ENCODE measurements at regions not wholly inside any gene's neighbourhood (a gene's known extent, or its start where the extent isn't known, plus 50 kb on each side); places are given as distances from the start of the nearest gene placed in this dataset.

GRCh38 chr21:41632748-41633475, 125.0 kb upstream of the TMPRSS2 start:
- WGBS, 2 experiments, result 87 to 88% methylated on average over 12 of the region's 12 CpGs
- Histone ChIP-seq H3K27ac (ENCODE audit: insufficient read depth, low read depth, low read length, poor library complexity, severe bottlenecking) (no peak overlapping the region), H3K27me3 (ENCODE audit: control insufficient read depth, insufficient read depth, low read length, poor library complexity, severe bottlenecking) (no peaks in the 10 kb centered on the region), H3K9me3 (ENCODE audit: control insufficient read depth, low read length) (no peaks in the 10 kb centered on the region), H3K36me3 (ENCODE audit: control insufficient read depth, insufficient read depth, low read length) (no peaks in the 10 kb centered on the region), H3K4me3 (ENCODE audit: insufficient read depth, low read depth, low read length) (no peak overlapping the region), H3K4me1 (ENCODE audit: control insufficient read depth, insufficient read depth, low read length) (no peaks in the 10 kb centered on the region)

DNA sequence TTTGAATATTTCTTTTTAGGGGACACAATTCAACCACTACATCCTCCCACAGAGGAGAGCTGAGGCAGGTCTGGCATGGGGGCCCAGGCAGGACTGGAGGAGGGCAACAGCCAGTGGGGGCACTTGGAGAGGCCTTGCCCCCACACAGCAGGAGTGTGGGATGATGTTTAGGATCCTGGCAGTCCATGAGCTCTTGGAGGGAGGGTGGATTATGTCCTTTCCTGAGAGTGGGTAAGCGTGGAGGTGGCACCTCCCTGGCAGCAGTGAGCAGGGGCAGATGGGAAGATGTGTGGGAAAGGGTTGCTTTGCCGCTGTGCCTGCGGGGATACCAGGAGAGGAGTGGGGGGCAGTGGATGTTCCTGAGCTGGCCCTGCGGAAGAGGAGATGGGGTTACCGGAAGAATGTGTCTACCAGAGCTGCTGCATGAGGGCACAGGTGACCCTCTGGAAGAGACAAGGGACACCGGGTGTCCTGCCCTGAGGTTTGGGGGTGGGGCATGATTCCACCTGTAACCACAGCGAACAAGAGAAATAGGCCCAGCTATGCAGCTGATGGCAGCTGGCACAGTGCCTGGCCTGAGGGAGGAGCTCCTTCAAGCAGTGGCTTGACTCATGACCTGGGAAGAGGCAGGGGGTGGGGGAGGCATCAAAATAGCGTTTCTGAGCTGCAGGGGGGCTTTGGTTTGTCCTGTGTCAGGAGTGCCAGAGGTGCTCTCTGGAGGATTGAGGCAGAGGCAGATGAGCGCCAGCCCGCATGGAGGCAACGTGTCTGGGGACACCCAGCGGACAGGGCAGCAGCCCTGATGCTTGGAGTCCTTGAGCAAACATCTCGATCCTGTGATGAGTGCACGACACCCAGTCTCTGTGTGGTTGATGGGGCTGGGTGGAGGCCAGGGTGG, 123.9 kb upstream of the TMPRSS2 start:
- H3K36me3 ChIP-seq (ENCODE audit: control insufficient read depth, insufficient read depth, low read length), result no peaks in the 10 kb centered on the region
- no peaks in the 10 kb centered on the region for H3K27me3 ChIP-seq (ENCODE audit: control insufficient read depth, insufficient read depth, low read length, poor library complexity, severe bottlenecking)
- 85 to 86% methylated on average over 14 of the region's 14 CpGs for WGBS, 2 experiments
- no peak overlapping the region for H3K4me3 ChIP-seq (ENCODE audit: insufficient read depth, low read depth, low read length)
- no peaks in the 10 kb centered on the region for H3K9me3 ChIP-seq (ENCODE audit: control insufficient read depth, low read length)
- no peak overlapping the region for H3K27ac ChIP-seq (ENCODE audit: insufficient read depth, low read depth, low read length, poor library complexity, severe bottlenecking)
- H3K4me1 ChIP-seq (ENCODE audit: control insufficient read depth, insufficient read depth, low read length), result no peaks in the 10 kb centered on the region

GRCh38 chr21:41630917-41631316, 123.0 kb upstream of the TMPRSS2 start:
- H3K9me3 ChIP-seq (ENCODE audit: control insufficient read depth, low read length), result no peaks in the 10 kb centered on the region
- no peaks in the 10 kb centered on the region for H3K4me1 ChIP-seq (ENCODE audit: control insufficient read depth, insufficient read depth, low read length)
- H3K27me3 ChIP-seq (ENCODE audit: control insufficient read depth, insufficient read depth, low read length, poor library complexity, severe bottlenecking), result no peaks in the 10 kb centered on the region
- 94% methylated on average over 17 of the region's 17 CpGs for WGBS, 2 experiments
- H3K27ac ChIP-seq (ENCODE audit: insufficient read depth, low read depth, low read length, poor library complexity, severe bottlenecking), result no peak overlapping the region
- H3K36me3 ChIP-seq (ENCODE audit: control insufficient read depth, insufficient read depth, low read length), result no peaks in the 10 kb centered on the region
- H3K4me3 ChIP-seq (ENCODE audit: insufficient read depth, low read depth, low read length), result no peak overlapping the region

GRCh38 chr21:41630249-41630648, 122.3 kb upstream of the TMPRSS2 start:
- H3K4me1 ChIP-seq (ENCODE audit: control insufficient read depth, insufficient read depth, low read length), result no peaks in the 10 kb centered on the region
- no peaks in the 10 kb centered on the region for H3K27me3 ChIP-seq (ENCODE audit: control insufficient read depth, insufficient read depth, low read length, poor library complexity, severe bottlenecking)
- H3K4me3 ChIP-seq (ENCODE audit: insufficient read depth, low read depth, low read length), result no peak overlapping the region
- no peaks in the 10 kb centered on the region for H3K36me3 ChIP-seq (ENCODE audit: control insufficient read depth, insufficient read depth, low read length)
- no peak overlapping the region for H3K27ac ChIP-seq (ENCODE audit: insufficient read depth, low read depth, low read length, poor library complexity, severe bottlenecking)
- WGBS, 2 experiments, result 94% methylated on average over 14 of the region's 14 CpGs
- H3K9me3 ChIP-seq (ENCODE audit: control insufficient read depth, low read length), result no peaks in the 10 kb centered on the region

GRCh38 chr21:41628256-41628655, 120.3 kb upstream of the TMPRSS2 start:
- 92 to 97% methylated on average over 4 of the region's 4 CpGs for WGBS, 2 experiments
- H3K27me3 ChIP-seq (ENCODE audit: control insufficient read depth, insufficient read depth, low read length, poor library complexity, severe bottlenecking), result no peaks in the 10 kb centered on the region
- H3K9me3 ChIP-seq (ENCODE audit: control insufficient read depth, low read length), result no peaks in the 10 kb centered on the region
- no peak overlapping the region for H3K27ac ChIP-seq (ENCODE audit: insufficient read depth, low read depth, low read length, poor library complexity, severe bottlenecking)
- no peaks in the 10 kb centered on the region for H3K4me1 ChIP-seq (ENCODE audit: control insufficient read depth, insufficient read depth, low read length)
- H3K36me3 ChIP-seq (ENCODE audit: control insufficient read depth, insufficient read depth, low read length), result no peaks in the 10 kb centered on the region
- no peak overlapping the region for H3K4me3 ChIP-seq (ENCODE audit: insufficient read depth, low read depth, low read length)

GRCh38 chr21:41627428-41627827, 119.5 kb upstream of the TMPRSS2 start:
- no peak overlapping the region for H3K4me3 ChIP-seq (ENCODE audit: insufficient read depth, low read depth, low read length)
- WGBS, 2 experiments, result 93 to 95% methylated on average over 2 of the region's 2 CpGs
- H3K27ac ChIP-seq (ENCODE audit: insufficient read depth, low read depth, low read length, poor library complexity, severe bottlenecking), result no peak overlapping the region
- no peaks in the 10 kb centered on the region for H3K9me3 ChIP-seq (ENCODE audit: control insufficient read depth, low read length)
- H3K27me3 ChIP-seq (ENCODE audit: control insufficient read depth, insufficient read depth, low read length, poor library complexity, severe bottlenecking), result no peaks in the 10 kb centered on the region
- H3K36me3 ChIP-seq (ENCODE audit: control insufficient read depth, insufficient read depth, low read length), result no peaks in the 10 kb centered on the region
- no peaks in the 10 kb centered on the region for H3K4me1 ChIP-seq (ENCODE audit: control insufficient read depth, insufficient read depth, low read length)

DNA sequence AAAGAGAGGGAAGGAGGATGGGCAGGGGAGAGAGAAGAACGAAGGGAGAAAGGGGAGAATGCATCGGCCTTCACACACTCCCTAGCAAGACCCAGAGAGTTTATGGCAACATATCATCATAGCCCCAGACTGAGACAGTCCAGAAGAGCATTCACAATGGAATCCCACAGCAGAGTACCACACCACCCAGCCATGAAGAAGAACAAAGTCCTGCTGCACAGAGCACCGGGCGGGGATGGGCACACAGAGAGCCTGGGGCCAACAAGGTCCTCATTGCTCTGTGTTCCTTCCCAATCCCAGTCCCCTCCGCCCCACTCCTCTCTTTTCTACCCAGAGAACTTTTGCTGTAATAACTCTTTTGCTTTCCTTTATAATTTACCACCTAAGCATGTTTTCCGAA, 118.1 kb upstream of the TMPRSS2 start:
- 70 to 71% methylated on average over 5 to 6 of the region's 6 CpGs for WGBS, 2 experiments
- Histone ChIP-seq H3K27me3 (ENCODE audit: control insufficient read depth, insufficient read depth, low read length, poor library complexity, severe bottlenecking) (no peaks in the 10 kb centered on the region), H3K36me3 (ENCODE audit: control insufficient read depth, insufficient read depth, low read length) (no peaks in the 10 kb centered on the region), H3K4me1 (ENCODE audit: control insufficient read depth, insufficient read depth, low read length) (no peaks in the 10 kb centered on the region), H3K27ac (ENCODE audit: insufficient read depth, low read depth, low read length, poor library complexity, severe bottlenecking) (no peak overlapping the region), H3K9me3 (ENCODE audit: control insufficient read depth, low read length) (no peaks in the 10 kb centered on the region), H3K4me3 (ENCODE audit: insufficient read depth, low read depth, low read length) (no peak overlapping the region)

DNA sequence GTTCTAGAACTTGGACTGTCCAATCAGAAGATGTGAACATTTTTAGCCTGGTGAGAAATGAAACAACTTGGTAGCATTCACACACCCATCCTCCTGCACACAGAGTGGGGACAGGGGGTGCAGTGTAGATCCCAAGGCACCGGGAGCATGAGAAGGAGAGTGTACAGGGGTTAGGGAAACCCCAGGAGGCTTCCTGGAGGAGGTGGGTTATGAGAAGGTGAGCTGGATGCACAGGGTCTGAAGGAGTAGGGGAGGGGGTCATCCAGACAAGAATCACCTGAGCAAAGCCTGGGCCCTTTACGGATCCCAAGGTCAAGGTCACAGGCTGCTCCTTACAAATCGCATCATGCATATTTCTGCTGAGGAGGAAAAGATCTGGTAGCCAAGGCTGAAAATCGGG, 117.5 kb upstream of the TMPRSS2 start:
- no peaks in the 10 kb centered on the region for H3K9me3 ChIP-seq (ENCODE audit: control insufficient read depth, low read length)
- WGBS, 2 experiments, result 90 to 95% methylated on average over 4 of the region's 4 CpGs
- H3K27ac ChIP-seq (ENCODE audit: insufficient read depth, low read depth, low read length, poor library complexity, severe bottlenecking), result no peak overlapping the region
- no peaks in the 10 kb centered on the region for H3K4me1 ChIP-seq (ENCODE audit: control insufficient read depth, insufficient read depth, low read length)
- no peaks in the 10 kb centered on the region for H3K27me3 ChIP-seq (ENCODE audit: control insufficient read depth, insufficient read depth, low read length, poor library complexity, severe bottlenecking)
- H3K4me3 ChIP-seq (ENCODE audit: insufficient read depth, low read depth, low read length), result no peak overlapping the region
- H3K36me3 ChIP-seq (ENCODE audit: control insufficient read depth, insufficient read depth, low read length), result no peaks in the 10 kb centered on the region

- Histone ChIP-seq H3K4me3 (ENCODE audit: insufficient read depth, low read depth, low read length) (no peak overlapping the region), H3K9me3 (ENCODE audit: control insufficient read depth, low read length) (no peaks in the 10 kb centered on the region), H3K27me3 (ENCODE audit: control insufficient read depth, insufficient read depth, low read length, poor library complexity, severe bottlenecking) (no peaks in the 10 kb centered on the region), H3K36me3 (ENCODE audit: control insufficient read depth, insufficient read depth, low read length) (no peaks in the 10 kb centered on the region), H3K4me1 (ENCODE audit: control insufficient read depth, insufficient read depth, low read length) (no peaks in the 10 kb centered on the region), H3K27ac (ENCODE audit: insufficient read depth, low read depth, low read length, poor library complexity, severe bottlenecking) (no peak overlapping the region)
- WGBS, 2 experiments, result 91 to 95% methylated on average over 7 of the region's 7 CpGs
Measured at GRCh38 chr21:41624674-41625310, 116.8 kb upstream of the TMPRSS2 start.

DNA sequence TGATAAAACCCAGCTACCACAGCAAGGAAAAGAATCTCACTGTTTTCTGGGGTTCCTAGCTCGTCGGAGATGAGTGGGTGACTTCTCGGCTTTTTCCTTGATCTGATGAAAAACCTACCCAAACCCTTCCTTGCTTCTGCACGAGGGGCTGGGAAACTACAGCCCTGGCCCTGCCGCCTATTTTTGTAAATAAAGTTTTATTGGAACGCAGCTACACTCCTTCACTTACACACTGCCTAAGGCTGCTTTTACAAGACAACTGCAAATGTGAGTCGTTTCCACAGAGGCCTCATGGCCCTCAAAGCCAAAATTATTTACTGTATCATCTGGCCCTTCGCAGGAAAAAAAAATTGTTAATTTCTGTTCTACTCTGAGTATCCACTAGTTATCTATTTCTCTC, 116.0 kb upstream of the TMPRSS2 start:
- H3K4me3 ChIP-seq (ENCODE audit: insufficient read depth, low read depth, low read length), result no peak overlapping the region
- H3K9me3 ChIP-seq (ENCODE audit: control insufficient read depth, low read length), result no peaks in the 10 kb centered on the region
- H3K36me3 ChIP-seq (ENCODE audit: control insufficient read depth, insufficient read depth, low read length), result no peaks in the 10 kb centered on the region
- no peaks in the 10 kb centered on the region for H3K4me1 ChIP-seq (ENCODE audit: control insufficient read depth, insufficient read depth, low read length)
- WGBS, 2 experiments, result 92 to 94% methylated on average over 8 of the region's 8 CpGs
- H3K27me3 ChIP-seq (ENCODE audit: control insufficient read depth, insufficient read depth, low read length, poor library complexity, severe bottlenecking), result no peaks in the 10 kb centered on the region
- H3K27ac ChIP-seq (ENCODE audit: insufficient read depth, low read depth, low read length, poor library complexity, severe bottlenecking), result no peak overlapping the region

Measured in ectodermal cell (in vitro differentiated cells).